ENCODE measurements at regions not wholly inside any gene's neighbourhood (a gene's known extent, or its start where the extent isn't known, plus 50 kb on each side); places are given as distances from the start of the nearest gene placed in this dataset.
A peak's percentile ranks its signal among the peaks of the same experiment; 100 is the strongest.

GRCh38 chr2:18433872-18434271, 126.6 kb downstream of the RDH14 start:
- intact Hi-C loops (cut with DNase I): loop anchor here (10.0 kb wide), 1 partner anchor 931 kb away; no protein-coding TSS in a partner anchor
- no peak for ATAC-seq (ENCODE audit: poor library complexity)
- no peak for DNase-seq

- intact Hi-C loops (cut with DNase I): loop anchor here (10.0 kb wide), 1 partner anchor 932 kb away; no protein-coding TSS in a partner anchor
- ATAC-seq (ENCODE audit: poor library complexity): peak; percentile 41
- peak; percentile 42 for DNase-seq
Observed at GRCh38 chr2:18432999-18433398, 127.5 kb downstream of the RDH14 start.

GRCh38 chr2:18430996-18431748, 129.3 kb downstream of the RDH14 start:
- DNase-seq (no peak), ATAC-seq (ENCODE audit: poor library complexity) (no peak)
- intact Hi-C loops (cut with DNase I): loop anchor here (10.0 kb wide), 1 partner anchor 934 kb away; no protein-coding TSS in a partner anchor

GRCh38 chr2:18428516-18428915, 131.9 kb downstream of the RDH14 start:
- no peak for ATAC-seq (ENCODE audit: poor library complexity)
- DNase-seq: no peak
- intact Hi-C loops (cut with DNase I): no loop called here

- no peak for DNase-seq
- ATAC-seq (ENCODE audit: poor library complexity): no peak
- intact Hi-C loops (cut with DNase I): no loop called here
Observed at GRCh38 chr2:18427762-18428161, 132.7 kb downstream of the RDH14 start.

GRCh38 chr2:18426174-18426573, 134.3 kb downstream of the RDH14 start:
- no peak for DNase-seq
- ATAC-seq (ENCODE audit: poor library complexity): no peak
- intact Hi-C loops (cut with DNase I): no loop called here

GRCh38 chr2:18425210-18425703, 135.2 kb downstream of the RDH14 start:
- no peak for ATAC-seq (ENCODE audit: poor library complexity)
- DNase-seq: no peak
- intact Hi-C loops (cut with DNase I): no loop called here

GRCh38 chr2:18423636-18424035, 136.8 kb downstream of the RDH14 start:
- intact Hi-C loops (cut with DNase I): no loop called here
- ATAC-seq (ENCODE audit: poor library complexity): no peak
- no peak for DNase-seq

GRCh38 chr2:18422432-18423165, 137.9 kb downstream of the RDH14 start:
- ATAC-seq (ENCODE audit: poor library complexity) (no peak), DNase-seq (no peak)
- intact Hi-C loops (cut with DNase I): no loop called here

GRCh38 chr2:18413676-18414396, 146.6 kb downstream of the RDH14 start:
- intact Hi-C loops (cut with DNase I): no loop called here
- DNase-seq: no peak
- ATAC-seq (ENCODE audit: poor library complexity): peak; percentile 83

- intact Hi-C loops (cut with DNase I): no loop called here
- no peak for DNase-seq
- ATAC-seq (ENCODE audit: poor library complexity): peak; percentile 60
Observed at GRCh38 chr2:18412980-18413675, 147.3 kb downstream of the RDH14 start.

- ATAC-seq (ENCODE audit: poor library complexity) (no peak), DNase-seq (no peak)
- intact Hi-C loops (cut with DNase I): no loop called here
Observed at GRCh38 chr2:18411626-18412025, 148.8 kb downstream of the RDH14 start.

- DNase-seq (no peak), ATAC-seq (ENCODE audit: poor library complexity) (no peak)
- intact Hi-C loops (cut with DNase I): no loop called here
Observed at GRCh38 chr2:18410543-18410942, 149.9 kb downstream of the RDH14 start.

GRCh38 chr2:18408638-18409037, 151.8 kb downstream of the RDH14 start:
- ATAC-seq (ENCODE audit: poor library complexity) (no peak), DNase-seq (no peak)
- intact Hi-C loops (cut with DNase I): no loop called here

GRCh38 chr2:18406219-18406618, 154.2 kb downstream of the RDH14 start:
- ATAC-seq (ENCODE audit: poor library complexity): no peak
- DNase-seq: no peak
- intact Hi-C loops (cut with DNase I): no loop called here

GRCh38 chr2:18404708-18405107, 155.7 kb downstream of the RDH14 start:
- ATAC-seq (ENCODE audit: poor library complexity): no peak
- intact Hi-C loops (cut with DNase I): no loop called here

GRCh38 chr2:18403921-18404522, 156.4 kb downstream of the RDH14 start:
- intact Hi-C loops (cut with DNase I): no loop called here
- no peak for DNase-seq
- ATAC-seq (ENCODE audit: poor library complexity): no peak

More at GRCh38 chr2:18404708-18405107, 155.7 kb downstream of the RDH14 start:
- DNase-seq: no peak

- ATAC-seq (ENCODE audit: poor library complexity) (no peak), DNase-seq (no peak)
- intact Hi-C loops (cut with DNase I): no loop called here
Observed at GRCh38 chr2:18402831-18403230, 157.6 kb downstream of the RDH14 start.
